Stomach smooth muscle (tissue), 2 donors: ENCODE measurements at regions not wholly inside any gene's neighbourhood (a gene's known extent, or its start where the extent isn't known, plus 50 kb on each side); places are given as distances from the start of the nearest gene placed in this dataset.
"Not testable (repeated sequence)": the region's sequence is repeated elsewhere in the genome, so short reads cannot be mapped to it uniquely, and the experiment has no call there.

ENCODE experiments used
- H3K27ac ChIP-seq: one replicate; pipeline ENCODE4 v1.7.0; 2013; ENCODE audit warnings: mild to moderate bottlenecking, low read length, inconsistent platforms
- H3K27me3 ChIP-seq, 2 donors: one replicate each; pipeline ENCODE4 v1.7.0; 2013; ENCODE audit warnings: low read length in 2 of 2; ENCODE audit not compliant: insufficient read depth in 2 of 2, control insufficient read depth in 1 of 2
- H3K36me3 ChIP-seq, 2 donors: one replicate each; pipeline ENCODE4 v1.7.0; 2013; ENCODE audit warnings: low read length in 2 of 2; ENCODE audit not compliant: control insufficient read depth in 2 of 2, insufficient read depth in 2 of 2
- H3K4me1 ChIP-seq: one replicate; pipeline ENCODE4 v1.7.0; 2013; ENCODE audit warnings: low read length; ENCODE audit not compliant: control insufficient read depth, insufficient read depth
- H3K4me3 ChIP-seq, 2 donors: one replicate each; pipeline ENCODE4 v1.7.0; 2013; ENCODE audit warnings: low read length in 2 of 2
- H3K9ac ChIP-seq, 2 donors: one replicate each; pipeline ENCODE4 v1.7.0; 2013; ENCODE audit warnings: low read length in 2 of 2, mild to moderate bottlenecking in 1 of 2
- H3K9me3 ChIP-seq, 2 donors: one replicate each; pipeline ENCODE4 v1.7.0; 2013; ENCODE audit warnings: low read length in 2 of 2; ENCODE audit not compliant: control insufficient read depth in 2 of 2
- donor health status: healthy.
- donor health status: Pancreatic carcinoma.

DNA sequence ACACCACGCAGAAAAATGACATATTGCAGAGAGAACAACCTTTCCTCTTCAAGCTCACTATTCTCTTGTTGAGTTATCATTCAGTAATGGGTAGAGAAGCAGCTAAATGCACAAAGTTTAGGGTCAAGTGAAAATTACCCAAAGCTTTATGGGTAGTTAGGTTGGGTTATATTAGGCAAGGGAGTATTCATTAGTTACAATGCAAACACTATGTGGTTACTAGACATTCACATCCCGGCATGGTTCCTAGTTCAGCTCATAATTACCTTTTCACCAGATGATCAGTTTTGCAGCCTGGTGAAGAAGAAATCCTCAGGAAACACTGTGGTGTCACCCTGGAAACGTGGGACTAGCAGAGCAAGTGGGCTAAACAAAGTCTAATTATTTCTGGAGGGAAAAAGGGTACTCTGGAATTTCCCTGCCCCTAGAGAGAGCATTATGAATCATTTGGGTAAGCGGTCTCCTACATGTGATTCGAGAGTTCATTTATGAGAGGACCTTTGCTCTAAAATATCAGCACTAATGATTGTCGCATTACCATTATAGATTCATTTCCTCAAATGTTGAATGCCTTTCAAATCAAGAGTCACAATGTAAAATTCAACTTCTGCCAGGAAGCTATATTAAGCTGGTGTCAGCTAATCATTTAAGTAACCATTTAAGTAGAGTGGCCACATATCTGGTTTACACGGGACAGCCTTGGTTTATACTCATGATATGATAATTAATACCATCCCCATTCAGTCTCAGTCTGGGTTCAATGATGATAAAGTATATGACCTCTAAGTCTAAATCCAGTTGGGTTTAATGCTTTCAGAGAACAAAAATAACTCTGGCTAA lies 1208.0 kb downstream of the DIAPH3 start:
- H3K9ac ChIP-seq: no peak overlapping the region
- H3K36me3 ChIP-seq: no peaks in the 10 kb centered on the region
- H3K4me1 ChIP-seq: no peaks in the 10 kb centered on the region
- H3K27me3 ChIP-seq: no peaks in the 10 kb centered on the region
- H3K27ac ChIP-seq: no peak overlapping the region
- H3K4me3 ChIP-seq: no peak overlapping the region
- no peaks in the 10 kb centered on the region for H3K9me3 ChIP-seq

DNA sequence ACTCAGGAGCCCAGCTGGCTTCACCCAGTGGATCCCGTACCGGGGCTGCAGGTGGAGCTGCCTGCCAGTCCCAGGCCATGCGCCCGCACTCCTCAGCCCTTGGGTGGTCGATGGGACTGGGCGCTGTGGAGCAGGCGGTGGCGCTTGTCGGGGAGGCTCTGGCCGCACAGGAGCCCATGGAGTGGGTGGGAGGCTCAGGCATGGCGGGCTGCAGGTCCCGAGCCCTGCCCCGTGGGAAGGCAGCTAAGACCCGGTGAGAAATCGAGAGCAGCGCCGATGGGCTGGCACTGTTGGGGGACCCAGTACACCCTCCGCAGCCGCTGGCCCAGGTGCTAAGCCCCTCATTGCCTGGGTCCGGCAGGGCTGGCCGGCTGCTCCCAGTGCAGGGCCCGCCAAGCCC lies 1205.6 kb downstream of the DIAPH3 start:
- H3K27me3 ChIP-seq, H3K27ac ChIP-seq: not testable (repeated sequence)

DNA sequence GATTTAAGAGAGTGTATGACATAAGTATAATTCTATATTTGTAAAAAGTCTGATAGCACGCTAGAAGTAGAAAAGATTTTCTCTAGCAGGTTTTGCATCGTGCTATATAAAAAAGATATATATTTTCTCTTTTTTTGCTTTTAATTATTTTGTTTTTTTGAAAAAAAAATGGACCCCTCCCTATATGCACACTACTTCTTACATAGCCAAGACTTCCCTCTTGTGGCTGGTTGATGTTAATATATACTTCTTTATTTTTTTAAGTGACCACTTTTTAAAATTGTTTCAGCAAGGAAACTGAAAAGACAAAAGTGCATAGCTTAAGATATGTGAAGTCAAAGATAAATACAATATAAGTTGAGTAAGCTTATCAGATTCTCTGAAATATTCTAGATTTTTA lies 1202.8 kb downstream of the DIAPH3 start:
- Histone ChIP-seq H3K4me3 (no peak overlapping the region), H3K27ac (no peak overlapping the region), H3K36me3 (no peaks in the 10 kb centered on the region), H3K9ac (no peak overlapping the region), H3K27me3 (no peaks in the 10 kb centered on the region), H3K9me3 (no peaks in the 10 kb centered on the region), H3K4me1 (no peaks in the 10 kb centered on the region)

More for the DNA sequence above, 1205.6 kb downstream of the DIAPH3 start:
- H3K4me1 ChIP-seq, H3K9ac ChIP-seq, H3K9me3 ChIP-seq, H3K4me3 ChIP-seq, H3K36me3 ChIP-seq: not testable (repeated sequence)

DNA sequence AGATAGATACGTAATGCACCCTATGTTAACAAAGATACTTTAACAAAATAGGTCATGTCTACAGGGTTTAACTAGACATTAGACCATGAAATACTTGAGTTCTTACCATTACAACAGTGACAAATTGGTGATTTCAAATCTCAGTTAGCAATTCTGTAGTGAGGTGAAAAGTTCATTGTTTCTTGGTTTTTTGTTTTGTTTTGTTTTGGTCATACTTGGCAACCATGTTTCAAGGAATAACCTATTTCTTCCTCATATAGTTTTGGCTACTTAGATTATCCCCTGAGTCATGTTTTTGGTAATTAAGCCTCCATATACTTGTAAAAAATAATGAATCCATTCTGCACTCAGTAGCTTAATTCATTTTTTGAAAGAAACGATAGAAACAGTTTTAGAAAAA lies 1200.4 kb downstream of the DIAPH3 start:
- Histone ChIP-seq H3K9me3 (no peaks in the 10 kb centered on the region), H3K27ac (no peak overlapping the region), H3K27me3 (no peaks in the 10 kb centered on the region), H3K9ac (no peak overlapping the region), H3K4me1 (no peaks in the 10 kb centered on the region), H3K36me3 (no peaks in the 10 kb centered on the region), H3K4me3 (no peak overlapping the region)

DNA sequence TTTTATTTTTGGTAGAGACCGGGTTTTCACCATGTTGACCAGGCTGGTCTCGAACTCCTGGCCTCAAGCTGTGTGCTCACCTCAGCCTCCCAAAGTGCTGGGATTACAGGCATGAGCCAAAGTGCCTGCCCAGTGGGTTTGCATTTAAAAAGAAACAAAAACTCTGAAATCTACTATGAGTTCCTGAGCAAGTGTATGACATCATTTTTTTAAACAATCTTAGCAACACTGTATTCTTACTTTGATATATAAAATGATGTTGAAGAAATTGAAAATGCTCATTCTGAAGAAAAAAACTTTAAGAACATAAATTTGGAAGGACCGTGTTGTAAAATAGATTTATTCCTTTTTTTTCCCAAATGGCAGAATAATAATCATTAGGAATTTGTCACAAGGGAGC lies 1199.7 kb downstream of the DIAPH3 start:
- no peaks in the 10 kb centered on the region for H3K4me1 ChIP-seq
- no peak overlapping the region for H3K4me3 ChIP-seq
- no peak overlapping the region for H3K9ac ChIP-seq
- H3K36me3 ChIP-seq: no peaks in the 10 kb centered on the region
- no peaks in the 10 kb centered on the region for H3K9me3 ChIP-seq
- H3K27ac ChIP-seq: no peak overlapping the region
- no peaks in the 10 kb centered on the region for H3K27me3 ChIP-seq

DNA sequence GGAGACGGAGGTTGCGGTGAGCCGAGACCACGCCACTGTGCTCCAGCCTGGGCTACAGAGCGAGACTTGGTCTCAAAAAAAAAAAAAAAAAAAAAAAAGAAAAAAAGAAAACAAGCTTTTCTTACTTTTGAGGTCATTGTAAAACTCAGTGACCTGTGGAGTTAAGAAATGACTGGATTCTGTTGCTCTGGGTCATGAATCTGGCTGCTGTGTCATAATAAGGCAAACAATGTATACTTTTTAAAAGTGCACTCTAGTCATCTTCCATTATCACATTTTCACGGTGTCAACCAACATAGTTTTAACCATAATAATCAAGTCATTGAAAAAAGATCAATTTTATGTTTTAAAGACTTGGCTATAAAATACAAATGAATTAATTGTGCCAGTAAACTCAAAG lies 1186.6 kb downstream of the DIAPH3 start:
- H3K4me1 ChIP-seq: no peaks in the 10 kb centered on the region
- H3K9ac ChIP-seq: no peak overlapping the region
- no peaks in the 10 kb centered on the region for H3K27me3 ChIP-seq
- no peaks in the 10 kb centered on the region for H3K36me3 ChIP-seq
- H3K4me3 ChIP-seq: no peak overlapping the region
- H3K9me3 ChIP-seq: no peaks in the 10 kb centered on the region
- no peak overlapping the region for H3K27ac ChIP-seq

DNA sequence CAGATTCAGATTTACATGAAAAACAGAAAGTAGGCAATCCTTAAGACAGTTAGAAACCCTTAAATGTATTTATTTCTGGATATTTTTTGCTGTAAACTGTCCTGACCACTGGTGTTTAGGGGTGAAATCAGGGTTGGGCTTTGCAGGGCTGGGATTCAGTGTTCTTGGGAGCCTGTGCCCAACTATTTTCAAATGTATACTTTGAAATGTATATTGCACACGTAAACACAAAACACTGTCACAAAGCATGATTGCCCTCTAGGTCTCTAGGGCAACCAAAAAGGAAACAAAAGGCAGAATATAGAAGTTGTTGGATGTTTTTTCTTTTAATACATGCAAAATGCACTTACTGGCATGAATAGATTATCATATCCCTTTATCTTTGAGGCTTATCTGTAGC lies 1185.4 kb downstream of the DIAPH3 start:
- no peak overlapping the region for H3K9ac ChIP-seq
- no peaks in the 10 kb centered on the region for H3K9me3 ChIP-seq
- no peak overlapping the region for H3K27ac ChIP-seq
- H3K27me3 ChIP-seq: no peaks in the 10 kb centered on the region
- no peaks in the 10 kb centered on the region for H3K4me1 ChIP-seq
- H3K36me3 ChIP-seq: no peaks in the 10 kb centered on the region
- H3K4me3 ChIP-seq: no peak overlapping the region

DNA sequence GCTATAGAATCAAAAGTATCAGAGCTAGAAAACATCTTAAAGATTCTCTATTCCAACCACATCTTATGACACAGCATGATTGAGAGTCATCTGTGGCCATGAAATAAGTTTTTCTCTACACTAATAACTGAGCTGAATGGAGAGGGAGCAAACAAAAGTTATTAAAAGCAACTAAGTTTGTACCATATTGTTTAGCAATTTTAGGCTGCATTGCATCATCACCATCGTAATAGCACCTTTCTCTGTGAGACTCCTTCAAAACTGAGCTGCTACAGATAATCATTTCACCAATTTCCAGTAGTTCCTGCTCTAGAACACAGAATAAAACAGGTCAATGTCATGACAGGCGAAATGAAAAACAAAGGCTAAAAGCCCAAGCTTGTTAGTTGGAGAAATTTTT lies 1183.9 kb downstream of the DIAPH3 start:
- H3K27ac ChIP-seq: no peak overlapping the region
- H3K4me1 ChIP-seq: no peaks in the 10 kb centered on the region
- no peaks in the 10 kb centered on the region for H3K9me3 ChIP-seq
- no peaks in the 10 kb centered on the region for H3K36me3 ChIP-seq
- H3K27me3 ChIP-seq: no peaks in the 10 kb centered on the region
- no peak overlapping the region for H3K9ac ChIP-seq
- no peak overlapping the region for H3K4me3 ChIP-seq

DNA sequence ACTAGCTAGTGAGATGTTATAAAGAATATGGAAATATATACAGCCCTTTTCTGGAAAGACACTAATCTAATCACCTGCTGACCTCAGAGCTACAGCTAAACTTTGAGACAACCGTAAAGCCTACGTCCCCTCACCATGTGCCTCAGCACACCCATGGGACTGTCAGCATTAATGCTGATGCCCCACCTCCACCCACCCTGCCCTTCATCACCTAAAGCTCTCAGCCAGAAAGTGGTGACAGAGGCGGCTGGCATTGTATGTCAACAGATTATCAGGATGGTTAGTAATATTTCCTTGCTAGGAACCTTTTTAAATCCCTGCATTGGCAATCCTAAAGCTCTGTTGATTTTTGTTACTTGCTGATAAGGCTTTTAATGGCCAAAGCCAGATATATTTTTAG lies 1177.9 kb downstream of the DIAPH3 start:
- Histone ChIP-seq H3K27ac (no peak overlapping the region), H3K27me3 (no peaks in the 10 kb centered on the region), H3K9ac (no peak overlapping the region), H3K9me3 (no peaks in the 10 kb centered on the region), H3K4me1 (no peaks in the 10 kb centered on the region), H3K36me3 (no peaks in the 10 kb centered on the region), H3K4me3 (no peak overlapping the region)

DNA sequence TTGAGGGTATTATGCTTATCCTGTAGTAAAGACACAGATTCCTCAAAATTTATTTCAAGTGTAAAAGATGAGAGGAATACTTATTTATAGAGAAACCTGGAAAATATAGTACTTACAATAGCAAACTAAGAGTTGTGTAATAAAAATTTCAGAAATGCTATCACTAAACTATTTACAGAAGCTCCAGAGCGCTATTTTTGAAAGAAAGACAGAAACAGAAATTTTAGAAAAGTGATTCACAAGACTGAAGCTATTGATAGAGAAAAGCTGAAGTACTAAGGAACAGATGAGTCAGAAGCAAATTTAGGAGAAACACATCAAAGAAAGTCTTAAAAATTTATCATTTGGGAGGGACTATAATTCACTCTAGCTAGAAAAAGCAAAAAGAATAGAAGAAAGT lies 1174.2 kb downstream of the DIAPH3 start:
- Histone ChIP-seq H3K4me3 (no peak overlapping the region), H3K36me3 (no peaks in the 10 kb centered on the region)

DNA sequence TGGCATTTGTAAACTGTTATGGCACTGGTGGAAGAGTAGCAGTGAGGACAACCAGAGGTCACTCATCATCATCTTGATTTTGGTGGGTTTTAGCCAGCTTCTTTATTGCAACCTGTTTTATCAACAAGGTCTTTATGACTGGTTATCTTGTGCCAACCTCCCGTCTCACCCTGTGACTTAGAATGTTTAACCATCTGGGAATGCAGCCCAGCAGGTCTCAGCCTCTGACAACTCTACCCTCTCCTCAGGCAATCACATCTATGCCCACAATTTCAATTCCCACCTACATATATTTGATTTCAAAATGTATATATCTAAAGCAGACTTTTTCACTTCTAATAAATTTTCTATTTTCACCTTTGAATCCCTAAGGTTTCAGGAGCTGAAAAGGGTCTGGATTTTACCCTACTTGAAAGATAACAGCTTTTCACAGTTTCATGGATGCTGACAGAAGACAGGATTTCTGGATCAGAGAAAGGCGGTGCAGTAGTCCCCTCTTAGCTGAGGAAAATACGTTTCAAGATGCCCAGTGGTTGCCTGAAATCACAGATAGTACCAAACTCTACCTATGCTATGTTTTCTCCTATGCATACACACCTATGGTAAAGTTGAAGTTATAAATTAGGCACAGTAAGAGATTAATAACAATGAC lies 1171.8 kb downstream of the DIAPH3 start:
- H3K36me3 ChIP-seq: no peaks in the 10 kb centered on the region
- no peaks in the 10 kb centered on the region for H3K27me3 ChIP-seq
- H3K9ac ChIP-seq: no peak overlapping the region
- no peak overlapping the region for H3K27ac ChIP-seq
- H3K9me3 ChIP-seq: no peaks in the 10 kb centered on the region
- H3K4me3 ChIP-seq: no peak overlapping the region
- H3K4me1 ChIP-seq: no peaks in the 10 kb centered on the region

More for the DNA sequence above, 1174.2 kb downstream of the DIAPH3 start:
- no peak overlapping the region for H3K9ac ChIP-seq
- H3K9me3 ChIP-seq: no peaks in the 10 kb centered on the region
- H3K27me3 ChIP-seq: no peaks in the 10 kb centered on the region
- no peak overlapping the region for H3K27ac ChIP-seq
- no peaks in the 10 kb centered on the region for H3K4me1 ChIP-seq
